Hepatocyte (in vitro differentiated cells): ENCODE measurements at regions not wholly inside any gene's neighbourhood (a gene's known extent, or its start where the extent isn't known, plus 50 kb on each side); places are given as distances from the start of the nearest gene placed in this dataset.

ENCODE experiments used
- EZH2 ChIP-seq: fragments of 200-600 bp; sonication (generic); IDR thresholded peaks from 2 replicates; pipeline ENCODE4 v1.6.1; 2016; ENCODE audit warnings: antibody characterized with exemption, mild to moderate bottlenecking, borderline replicate concordance
- EZH2phosphoT487 ChIP-seq: fragments of 200-600 bp; sonication (generic); IDR thresholded peaks from one replicate; pipeline ENCODE4 v1.6.1; 2018; ENCODE audit warnings: antibody characterized with exemption, mild to moderate bottlenecking, low read depth, moderate library complexity; ENCODE audit not compliant: unreplicated experiment, severe bottlenecking
- TF ChIP-seq, protein P1 (sequence below): fragments of 200-600 bp; sonication (generic); IDR thresholded peaks from 2 replicates; pipeline ENCODE4 v1.5.1; 2016; ENCODE audit warnings: antibody characterized with exemption, mild to moderate bottlenecking; ENCODE audit not compliant: poor library complexity

DNA sequence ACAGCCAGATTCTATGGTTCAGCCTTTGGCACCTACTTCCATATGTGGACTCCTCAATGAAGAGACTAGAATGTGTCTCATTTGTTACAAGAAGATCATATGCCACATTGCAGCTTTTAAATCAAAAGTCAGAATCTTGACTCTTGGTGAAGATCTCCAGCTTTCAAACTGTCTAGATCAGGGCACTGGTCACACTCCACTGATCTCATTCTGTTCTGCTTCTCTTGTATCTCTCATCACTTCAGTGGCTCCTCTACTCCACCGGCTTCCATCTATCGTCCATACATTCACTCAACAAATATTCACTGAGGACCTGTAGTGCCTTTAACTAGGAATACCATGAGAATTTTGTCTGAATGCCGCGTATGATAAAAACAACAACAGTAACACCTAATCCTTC lies 203.3 kb upstream of the LPP start:
- TF ChIP-seq EZH2, result no peak
- TF ChIP-seq, protein P1, sequence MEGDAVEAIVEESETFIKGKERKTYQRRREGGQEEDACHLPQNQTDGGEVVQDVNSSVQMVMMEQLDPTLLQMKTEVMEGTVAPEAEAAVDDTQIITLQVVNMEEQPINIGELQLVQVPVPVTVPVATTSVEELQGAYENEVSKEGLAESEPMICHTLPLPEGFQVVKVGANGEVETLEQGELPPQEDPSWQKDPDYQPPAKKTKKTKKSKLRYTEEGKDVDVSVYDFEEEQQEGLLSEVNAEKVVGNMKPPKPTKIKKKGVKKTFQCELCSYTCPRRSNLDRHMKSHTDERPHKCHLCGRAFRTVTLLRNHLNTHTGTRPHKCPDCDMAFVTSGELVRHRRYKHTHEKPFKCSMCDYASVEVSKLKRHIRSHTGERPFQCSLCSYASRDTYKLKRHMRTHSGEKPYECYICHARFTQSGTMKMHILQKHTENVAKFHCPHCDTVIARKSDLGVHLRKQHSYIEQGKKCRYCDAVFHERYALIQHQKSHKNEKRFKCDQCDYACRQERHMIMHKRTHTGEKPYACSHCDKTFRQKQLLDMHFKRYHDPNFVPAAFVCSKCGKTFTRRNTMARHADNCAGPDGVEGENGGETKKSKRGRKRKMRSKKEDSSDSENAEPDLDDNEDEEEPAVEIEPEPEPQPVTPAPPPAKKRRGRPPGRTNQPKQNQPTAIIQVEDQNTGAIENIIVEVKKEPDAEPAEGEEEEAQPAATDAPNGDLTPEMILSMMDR, result no peak
- TF ChIP-seq EZH2phosphoT487, result no peak
